H9 (cell line): ENCODE measurements at regions not wholly inside any gene's neighbourhood (a gene's known extent, or its start where the extent isn't known, plus 50 kb on each side); places are given as distances from the start of the nearest gene placed in this dataset.

Source experiments
- DNase-seq: peaks from one replicate; pipeline ENCODE4 v3.0.0-alpha.2; 2017
- H2AFZ ChIP-seq: one replicate; pipeline ENCODE4 v1.6.1; 2013; ENCODE audit warnings: mild to moderate bottlenecking, low read length, control low read depth, moderate library complexity
- H2AK5ac ChIP-seq: 2 replicates; pipeline ENCODE4 v1.6.1; 2013; ENCODE audit warnings: low read length, control low read depth, mixed read lengths; ENCODE audit not compliant: insufficient read length
- H2BK120ac ChIP-seq: one replicate; pipeline ENCODE4 v1.6.1; 2013; ENCODE audit warnings: low read depth, mild to moderate bottlenecking, low read length, control low read depth, inconsistent platforms; ENCODE audit not compliant: poor library complexity, severe bottlenecking
- H2BK12ac ChIP-seq: 2 replicates; pipeline ENCODE4 v1.6.1; 2013; ENCODE audit warnings: low read length, control low read depth, mixed read lengths, low read depth; ENCODE audit not compliant: insufficient read length
- H2BK15ac ChIP-seq: 2 replicates; pipeline ENCODE4 v1.6.1; 2013; ENCODE audit warnings: low read depth, low read length, control low read depth
- H2BK20ac ChIP-seq: one replicate; pipeline ENCODE4 v1.6.1; 2013; ENCODE audit warnings: low read depth, mild to moderate bottlenecking, low read length, control low read depth, inconsistent platforms; ENCODE audit not compliant: poor library complexity, severe bottlenecking
- H2BK5ac ChIP-seq: 2 replicates; pipeline ENCODE4 v1.6.1; 2013; ENCODE audit warnings: low read length, control low read depth, mixed read lengths; ENCODE audit not compliant: insufficient read length
- H3K14ac ChIP-seq: 2 replicates; pipeline ENCODE4 v1.6.1; 2013; ENCODE audit warnings: low read length, control low read depth; ENCODE audit not compliant: insufficient read depth
- H3K18ac ChIP-seq: 2 replicates; pipeline ENCODE4 v1.6.1; 2013; ENCODE audit warnings: low read depth, mild to moderate bottlenecking, mixed read lengths, low read length, control low read depth; ENCODE audit not compliant: insufficient read length
- H3K23ac ChIP-seq: 2 replicates; pipeline ENCODE4 v1.6.1; 2013; ENCODE audit warnings: low read length, control low read depth, mixed read lengths, low read depth; ENCODE audit not compliant: insufficient read length
- H3K23me2 ChIP-seq: 2 replicates; pipeline ENCODE4 v1.6.1; 2013; ENCODE audit warnings: low read depth, mild to moderate bottlenecking, mixed read lengths, low read length, control low read depth; ENCODE audit not compliant: insufficient read length, poor library complexity, severe bottlenecking
- H3K27ac ChIP-seq: 2 replicates; pipeline ENCODE4 v1.5.1; 2013; ENCODE audit warnings: low read length, control low read depth, mixed read lengths, low read depth; ENCODE audit not compliant: insufficient read length
- H3K27me3 ChIP-seq: 2 replicates; pipeline ENCODE4 v1.6.1; 2013; ENCODE audit warnings: low read length, control low read depth, inconsistent platforms; ENCODE audit not compliant: insufficient read depth
- H3K4ac ChIP-seq: 2 replicates; pipeline ENCODE4 v1.6.1; 2013; ENCODE audit warnings: low read depth, mild to moderate bottlenecking, control low read depth, inconsistent platforms, low read length, moderate library complexity
- H3K4me1 ChIP-seq: 2 replicates; pipeline ENCODE4 v1.6.1; 2013; ENCODE audit warnings: low read length, control low read depth, inconsistent platforms; ENCODE audit not compliant: insufficient read depth
- H3K4me2 ChIP-seq: 2 replicates; pipeline ENCODE4 v1.6.1; 2013; ENCODE audit warnings: low read length, control low read depth, mixed read lengths; ENCODE audit not compliant: insufficient read length, insufficient read depth
- H3K56ac ChIP-seq: 2 replicates; pipeline ENCODE4 v1.6.1; 2013; ENCODE audit warnings: low read depth, mild to moderate bottlenecking, mixed read lengths, low read length, control low read depth; ENCODE audit not compliant: insufficient read length
- H3K79me1 ChIP-seq: 2 replicates; pipeline ENCODE4 v1.6.1; 2013; ENCODE audit warnings: low read depth, mild to moderate bottlenecking, moderate library complexity, low read length, control low read depth, inconsistent platforms; ENCODE audit not compliant: insufficient read depth, poor library complexity, severe bottlenecking
- H3K79me2 ChIP-seq: 2 replicates; pipeline ENCODE4 v1.6.1; 2013; ENCODE audit warnings: low read length, control low read depth, inconsistent platforms; ENCODE audit not compliant: insufficient read depth
- H3K9ac ChIP-seq: 2 replicates; pipeline ENCODE4 v1.6.1; 2013; ENCODE audit warnings: low read length, control low read depth, mixed read lengths; ENCODE audit not compliant: insufficient read length; ENCODE audit errors: extremely low read depth
- H3K9me3 ChIP-seq: one replicate; pipeline ENCODE4 v1.6.1; 2013; ENCODE audit warnings: low read depth, low read length, inconsistent platforms; ENCODE audit not compliant: control insufficient read depth
- H3T11ph ChIP-seq: one replicate; pipeline ENCODE4 v1.6.1; 2013; ENCODE audit warnings: mild to moderate bottlenecking, low read length, control low read depth, inconsistent platforms
- H4K20me1 ChIP-seq: one replicate; pipeline ENCODE4 v1.6.1; 2013; ENCODE audit not compliant: control insufficient read depth, insufficient read length, insufficient read depth
- H4K5ac ChIP-seq: 2 replicates; pipeline ENCODE4 v1.6.1; 2013; ENCODE audit warnings: low read depth, mild to moderate bottlenecking, mixed read lengths, low read length, control low read depth; ENCODE audit not compliant: insufficient read length
- H4K8ac ChIP-seq: replicated peaks from 2 replicates; pipeline ENCODE4 v1.6.1; 2013; ENCODE audit warnings: low read length, control low read depth, mixed read lengths, low read depth; ENCODE audit not compliant: insufficient read length
- H4K91ac ChIP-seq: 2 replicates; pipeline ENCODE4 v1.6.1; 2013; ENCODE audit warnings: low read depth, mild to moderate bottlenecking, moderate library complexity, mixed read lengths, low read length, control low read depth; ENCODE audit not compliant: insufficient read length
- H3K27ac Mint-ChIP-seq, 3 experiments: 2 replicates in 2 of 3; 3 replicates in 1 of 3; pipeline ENCODE4 v1.8.0; 2020 to 2021; ENCODE audit warnings: mixed read lengths in 3 of 3, mild to moderate bottlenecking in 1 of 3, moderate library complexity in 1 of 3
- H3K27me3 Mint-ChIP-seq: 2 replicates; pipeline ENCODE4 v1.8.0; 2021; ENCODE audit warnings: low read depth, mild to moderate bottlenecking, moderate library complexity, mixed read lengths
- H3K36me3 Mint-ChIP-seq, 3 experiments: 2 replicates in 2 of 3; 3 replicates in 1 of 3; pipeline ENCODE4 v1.8.0; 2020 to 2021; ENCODE audit warnings: low read depth in 3 of 3, mixed read lengths in 3 of 3; ENCODE audit not compliant: insufficient read depth in 1 of 3
- H3K4me1 Mint-ChIP-seq, 2 experiments: 2 replicates each; pipeline ENCODE4 v1.8.0; 2020; ENCODE audit warnings: mixed read lengths in 2 of 2
- H3K4me3 Mint-ChIP-seq, 2 experiments: 2 replicates in 1 of 2; 3 replicates in 1 of 2; pipeline ENCODE4 v1.8.0; 2020 to 2021; ENCODE audit warnings: mild to moderate bottlenecking in 2 of 2, mixed read lengths in 2 of 2, moderate library complexity in 1 of 2
- H3K9me3 Mint-ChIP-seq, 2 experiments: 2 replicates in 1 of 2; 3 replicates in 1 of 2; pipeline ENCODE4 v1.8.0; 2020; ENCODE audit warnings: mild to moderate bottlenecking in 2 of 2, mixed read lengths in 2 of 2, moderate library complexity in 1 of 2
- CTCF ChIP-seq: fragments of 200-600 bp; sonication (generic); conservative IDR thresholded peaks from 3 replicates; pipeline ENCODE4 v1.8.0; 2021; ENCODE audit warnings: antibody characterized with exemption, mild to moderate bottlenecking
- WGBS: extraction: QIAGEN DNeasy Blood & Tissue Kit; methylation state at CpG from one replicate; pipeline ENCODE4 v1.1.7; 2013; ENCODE audit warnings: missing lambda C conversion rate, low lambda C conversion rate, mixed read lengths; ENCODE audit not compliant: insufficient read length; ENCODE audit errors: extremely low coverage; 5-methylcytosine and 5-hydroxymethylcytosine counted together

- no peaks in the 10 kb centered on the region for H3K23me2 ChIP-seq
- no peak overlapping the region for H2BK120ac ChIP-seq
- H4K20me1 ChIP-seq = no peaks in the 10 kb centered on the region
- no peak overlapping the region for H3K4ac ChIP-seq
- H2BK20ac ChIP-seq = no peak overlapping the region
- H4K8ac ChIP-seq = peak overlapping the region; percentile 18
- no peak overlapping the region for H4K91ac ChIP-seq
- no peak overlapping the region for H2AFZ ChIP-seq
- no peak overlapping the region for H3T11ph ChIP-seq
- no peak for DNase-seq
- Mint-ChIP-seq H3K9me3 (peaks cover 0 to 4% of the 10 kb centered on the region in 2 experiments; a peak in 3 of 5 replicates), H3K27me3 (no peaks in the 10 kb centered on the region; the same call in none of the 2 replicates), H3K4me3 (no peak overlapping the region), H3K36me3 (peaks cover 0 to 5% (median 0%) of the 10 kb centered on the region in 3 experiments; a peak in 1 of 7 replicates), H3K27ac (no peak overlapping the region), H3K4me1 (peaks cover 16 to 18% of the 10 kb centered on the region in 2 experiments)
- H3K79me2 ChIP-seq = no peaks in the 10 kb centered on the region
- H3K23ac ChIP-seq = no peak overlapping the region
- no peak for TF ChIP-seq CTCF
- no peaks in the 10 kb centered on the region for H3K9me3 ChIP-seq
- H3K18ac ChIP-seq = no peak overlapping the region
- no peak overlapping the region for H4K5ac ChIP-seq
- no peaks in the 10 kb centered on the region for H3K79me1 ChIP-seq
- H3K27ac ChIP-seq = no peak overlapping the region
- no peak overlapping the region for H3K4me2 ChIP-seq
- no CpG with 5 or more reads among the region's 7 CpGs for WGBS
- H3K56ac ChIP-seq = no peak overlapping the region
- H3K14ac ChIP-seq = no peak overlapping the region
- no peak overlapping the region for H3K9ac ChIP-seq
- no peaks in the 10 kb centered on the region for H3K4me1 ChIP-seq
- H2BK12ac ChIP-seq = no peak overlapping the region
- no peak overlapping the region for H2BK5ac ChIP-seq
- no peaks in the 10 kb centered on the region for H3K27me3 ChIP-seq
- H2BK15ac ChIP-seq = no peak overlapping the region
- H2AK5ac ChIP-seq = no peak overlapping the region
Observed at GRCh38 chr6:105884426-105884825, 201.7 kb upstream of the PRDM1 start.
